NT2/D1 (cell line): ENCODE measurements at regions not wholly inside any gene's neighbourhood (a gene's known extent, or its start where the extent isn't known, plus 50 kb on each side); places are given as distances from the start of the nearest gene placed in this dataset.
A peak's percentile ranks its signal among the peaks of the same experiment; 100 is the strongest.

ENCODE experiments used
- YY1 ChIP-seq: IDR thresholded peaks from 2 replicates; pipeline ENCODE4 v1.6.1; 2011; ENCODE audit not compliant: insufficient read length, insufficient read depth
- ZNF274 ChIP-seq: IDR thresholded peaks from 2 replicates; pipeline ENCODE4 v1.6.1; 2011; ENCODE audit warnings: mild to moderate bottlenecking, low read depth, low read length

DNA sequence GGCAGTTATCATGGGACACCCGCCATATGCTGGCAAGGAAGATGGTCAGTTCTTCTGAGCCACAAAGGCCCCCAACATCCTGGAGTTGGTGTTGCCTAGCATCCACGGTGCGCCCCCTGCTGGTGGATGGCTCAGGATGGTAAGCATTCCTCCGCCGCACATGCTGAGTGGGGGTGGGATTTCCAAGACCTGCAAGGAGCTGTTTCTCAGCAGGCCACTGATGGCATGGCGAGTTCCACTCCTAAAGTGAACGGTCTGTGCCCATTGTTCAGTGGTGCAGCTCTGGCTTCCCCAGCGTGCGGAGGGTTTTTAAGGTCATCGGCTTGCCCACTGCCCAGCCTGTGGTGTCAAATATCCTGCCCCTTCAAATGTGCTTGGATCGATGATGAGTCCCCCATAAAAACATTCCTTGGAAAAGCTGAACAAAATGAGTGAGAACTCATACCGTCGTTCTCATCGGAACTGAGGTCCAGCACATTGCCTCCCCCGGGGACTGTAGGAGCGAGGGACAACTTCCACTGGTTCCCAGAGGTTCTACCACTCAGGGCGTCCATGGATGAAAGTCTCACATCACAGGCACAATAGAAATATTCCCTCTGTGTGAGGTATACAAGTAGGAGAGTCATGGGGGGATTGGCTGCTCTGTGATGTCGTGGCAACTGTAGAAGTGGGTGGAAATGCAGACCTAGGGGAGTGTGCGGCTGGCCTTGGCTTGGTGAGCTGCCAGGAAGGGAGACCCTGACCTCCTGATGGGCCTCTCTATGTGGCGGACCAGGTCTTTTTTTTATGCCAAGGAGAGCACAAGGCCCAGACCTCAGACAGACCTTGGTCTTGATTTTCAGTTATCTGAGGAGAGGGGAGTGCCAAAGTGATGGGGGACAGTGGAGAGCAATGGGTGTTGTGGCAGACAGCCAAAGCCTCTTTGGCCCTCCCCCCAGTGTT lies 102.0 kb downstream of the SNRPN start:
- TF ChIP-seq YY1 (no peak), ZNF274 (peak; percentile 92)
